H1 (cell line): ENCODE measurements at regions not wholly inside any gene's neighbourhood (a gene's known extent, or its start where the extent isn't known, plus 50 kb on each side); places are given as distances from the start of the nearest gene placed in this dataset.

Source experiments
- CTCF ChIA-PET: fragments of 300-600 bp; sonication (Branson Sonifier 250); formaldehyde crosslinking; loops from one replicate; lab custom pipeline; 2021; ENCODE audit not compliant: partially characterized antibody; lab: Charles Lee
- POLR2A ChIA-PET: fragments of 300-600 bp; sonication (Branson Sonifier 250); formaldehyde crosslinking; loops from one replicate; lab custom pipeline; 2021; ENCODE audit warnings: inconsistent platforms; ENCODE audit not compliant: partially characterized antibody; lab: Charles Lee
- DNase-seq, 2 experiments: peaks; one replicate each; pipeline versions ENCODE4 v3.0.0 to v3.0.0-alpha.2; 2010 to 2022; ENCODE audit warnings: low spot score in 2 of 2, low read depth in 1 of 2, mixed read lengths in 1 of 2
- FAIRE-seq: peaks from 2 replicates; lab custom pipeline; 2011; peaks lifted over from hg19 to GRCh38; lab: Jason Lieb, UNC
- H2AFZ ChIP-seq: 2 replicates; pipeline ENCODE4 v1.8.1; 2012; ENCODE audit warnings: low read length, inconsistent platforms
- H2AK5ac ChIP-seq: 2 replicates; pipeline ENCODE4 v1.6.1; 2013; ENCODE audit warnings: low read depth, low read length
- H2BK120ac ChIP-seq: replicated peaks from 2 replicates; pipeline ENCODE3; 2013; ENCODE audit warnings: low read depth, low read length, inconsistent platforms
- H2BK12ac ChIP-seq: 2 replicates; pipeline ENCODE4 v1.6.1; 2013; ENCODE audit warnings: low read depth, low read length
- H2BK15ac ChIP-seq: 2 replicates; pipeline ENCODE4 v1.6.1; 2013; ENCODE audit warnings: low read length
- H2BK20ac ChIP-seq: 2 replicates; pipeline ENCODE4 v1.6.1; 2013; ENCODE audit warnings: low read length
- H2BK5ac ChIP-seq: 2 replicates; pipeline ENCODE4 v1.6.1; 2013; ENCODE audit warnings: low read depth, low read length
- H3K14ac ChIP-seq: 2 replicates; pipeline ENCODE4 v1.6.1; 2013; ENCODE audit warnings: inconsistent platforms; ENCODE audit not compliant: insufficient read length
- H3K18ac ChIP-seq: 2 replicates; pipeline ENCODE4 v1.6.1; 2013; ENCODE audit warnings: low read length; ENCODE audit errors: extremely low read depth
- H3K23ac ChIP-seq: 2 replicates; pipeline ENCODE4 v1.6.1; 2013; ENCODE audit warnings: inconsistent platforms; ENCODE audit not compliant: insufficient read length
- H3K23me2 ChIP-seq: 2 replicates; pipeline ENCODE4 v1.6.1; 2013; ENCODE audit warnings: low read depth, low read length
- H3K27ac ChIP-seq: 2 replicates; pipeline ENCODE4 v1.6.1; 2011; ENCODE audit warnings: low read depth, low read length, inconsistent platforms
- H3K27me3 ChIP-seq, 4 experiments: replicated peaks in 1 of 4; 1 replicate in 1 of 4; 2 replicates in 3 of 4; pipeline versions ENCODE4 v1.6.1 to v1.8.1; 2011 to 2013; ENCODE audit warnings: low read length in 3 of 4, mild to moderate bottlenecking in 3 of 4, inconsistent platforms in 2 of 4, mixed read lengths in 2 of 4, moderate library complexity in 1 of 4; ENCODE audit not compliant: control insufficient read depth in 3 of 4, insufficient read depth in 3 of 4; ENCODE audit errors: extremely low read depth in 1 of 4
- H3K36me3 ChIP-seq, 4 experiments: 2 replicates each; pipeline versions ENCODE4 v1.6.1 to v1.8.1; 2011 to 2013; ENCODE audit warnings: mild to moderate bottlenecking in 4 of 4, low read length in 3 of 4, moderate library complexity in 2 of 4, control low read depth in 1 of 4, inconsistent platforms in 1 of 4; ENCODE audit not compliant: insufficient read depth in 4 of 4, control insufficient read depth in 2 of 4
- H3K4ac ChIP-seq: replicated peaks from 2 replicates; pipeline ENCODE3; 2013; ENCODE audit warnings: low read length, low read depth, mixed read lengths, inconsistent platforms; ENCODE audit not compliant: insufficient read length
- H3K4me1 ChIP-seq, 4 experiments: replicated peaks in 1 of 4; 1 replicate in 1 of 4; 2 replicates in 3 of 4; pipeline versions ENCODE4 v1.6.1 to v1.8.1; 2011 to 2013; ENCODE audit warnings: low read length in 3 of 4, inconsistent platforms in 2 of 4, mixed read lengths in 1 of 4; ENCODE audit not compliant: insufficient read depth in 4 of 4, control insufficient read depth in 3 of 4
- H3K4me2 ChIP-seq, 2 experiments: 2 replicates each; pipeline versions ENCODE4 v1.6.1 to v1.8.1; 2011 to 2013; ENCODE audit warnings: low read depth in 2 of 2, low read length in 2 of 2, control low read depth in 1 of 2, inconsistent platforms in 1 of 2, mild to moderate bottlenecking in 1 of 2; ENCODE audit not compliant: insufficient read depth in 1 of 2
- H3K4me3 ChIP-seq, 4 experiments: fragments of 200-600, 300-600 bp in 1 of 4; sonication (generic), shearing (Covaris generic), sonication (Bioruptor Twin) in 1 of 4; 2 replicates each; pipeline versions ENCODE4 v1.5.1 to v1.8.1; 2011 to 2016; ENCODE audit warnings: low read length in 4 of 4, low read depth in 3 of 4, control low read depth in 2 of 4, inconsistent platforms in 2 of 4, mild to moderate bottlenecking in 2 of 4, mixed read lengths in 1 of 4, moderate library complexity in 1 of 4; ENCODE audit not compliant: insufficient read depth in 2 of 4; ENCODE audit errors: extremely low read depth in 1 of 4
- H3K56ac ChIP-seq: replicated peaks from 2 replicates; pipeline ENCODE3; 2013; ENCODE audit warnings: low read depth, mild to moderate bottlenecking, mixed read lengths, low read length, inconsistent platforms; ENCODE audit not compliant: insufficient read length
- H3K79me1 ChIP-seq: 2 replicates; pipeline ENCODE4 v1.6.1; 2013; ENCODE audit warnings: low read depth, low read length, control low read depth
- H3K79me2 ChIP-seq, 2 experiments: 2 replicates each; pipeline versions ENCODE4 v1.6.1 to v1.8.1; 2012 to 2013; ENCODE audit warnings: low read length in 2 of 2, mild to moderate bottlenecking in 2 of 2, inconsistent platforms in 1 of 2; ENCODE audit not compliant: insufficient read depth in 2 of 2, control insufficient read depth in 1 of 2
- H3K9ac ChIP-seq, 4 experiments: replicated peaks in 1 of 4; 1 replicate in 1 of 4; 2 replicates in 3 of 4; pipeline versions ENCODE4 v1.6.1 to v1.8.1; 2011 to 2013; ENCODE audit warnings: low read depth in 3 of 4, low read length in 3 of 4, control low read depth in 2 of 4, mild to moderate bottlenecking in 2 of 4, moderate library complexity in 2 of 4, inconsistent platforms in 1 of 4; ENCODE audit errors: extremely low read depth in 1 of 4
- H3K9me3 ChIP-seq, 2 experiments: 2 replicates each; pipeline versions ENCODE4 v1.6.1 to v1.8.1; 2012 to 2013; ENCODE audit warnings: mild to moderate bottlenecking in 2 of 2, moderate library complexity in 2 of 2, control low read depth in 1 of 2, inconsistent platforms in 1 of 2, low read depth in 1 of 2, low read length in 1 of 2, mixed read lengths in 1 of 2; ENCODE audit not compliant: insufficient read depth in 2 of 2
- H4K20me1 ChIP-seq, 2 experiments: replicated peaks in 1 of 2; 2 replicates each; pipeline versions ENCODE3 to v1.8.1; 2011 to 2013; ENCODE audit warnings: inconsistent platforms in 2 of 2, low read length in 2 of 2, mild to moderate bottlenecking in 1 of 2; ENCODE audit not compliant: insufficient read depth in 2 of 2, control insufficient read depth in 1 of 2
- H4K5ac ChIP-seq: 2 replicates; pipeline ENCODE4 v1.6.1; 2013; ENCODE audit warnings: low read length, low read depth, mixed read lengths, inconsistent platforms; ENCODE audit not compliant: insufficient read length
- H4K8ac ChIP-seq: 2 replicates; pipeline ENCODE4 v1.8.0; 2013; ENCODE audit warnings: mild to moderate bottlenecking, moderate library complexity, low read length, inconsistent platforms; ENCODE audit not compliant: insufficient read depth; ENCODE audit errors: extremely low read depth
- H4K91ac ChIP-seq: replicated peaks from 2 replicates; pipeline ENCODE3; 2013; ENCODE audit warnings: low read length, mixed read lengths, inconsistent platforms; ENCODE audit not compliant: insufficient read length
- GABPA ChIP-seq: IDR thresholded peaks from 2 replicates; pipeline ENCODE4 v1.6.1; 2011; ENCODE audit warnings: mild to moderate bottlenecking, low read length, moderate library complexity, borderline replicate concordance; ENCODE audit not compliant: insufficient read depth
- JUN ChIP-seq: IDR thresholded peaks from 2 replicates; pipeline ENCODE4 v1.6.1; 2011; ENCODE audit warnings: low read depth, mild to moderate bottlenecking, improper control_type of control experiment, low read length
- PHF8 ChIP-seq: fragments of 200-600 bp; sonication (generic); conservative IDR thresholded peaks from 2 replicates; pipeline ENCODE4 v1.7.1; 2012; ENCODE audit warnings: low read depth, mild to moderate bottlenecking, inconsistent platforms, low read length, moderate library complexity
- POU5F1 ChIP-seq: IDR thresholded peaks from 2 replicates; pipeline ENCODE4 v1.6.1; 2011; ENCODE audit warnings: low read depth, mild to moderate bottlenecking, low read length, moderate library complexity
- RFX5 ChIP-seq: IDR thresholded peaks from 2 replicates; pipeline ENCODE4 v1.6.1; 2011; ENCODE audit warnings: low read depth, low read length, improper control_type of control experiment, borderline replicate concordance
- RNF2 ChIP-seq: fragments of 200-900, 300-1000 bp; sonication (generic); IDR thresholded peaks from 2 replicates; pipeline ENCODE4 v1.7.1; 2016; ENCODE audit warnings: borderline replicate concordance, low read depth, mild to moderate bottlenecking, antibody characterized with exemption, low read length; ENCODE audit not compliant: poor library complexity, severe bottlenecking; ENCODE audit errors: missing control alignments
- SAP30 ChIP-seq: fragments of 300-600 bp; sonication (generic); IDR thresholded peaks from 2 replicates; pipeline ENCODE4 v1.7.1; 2012; ENCODE audit warnings: low read length, moderate library complexity, mild to moderate bottlenecking, inconsistent platforms; ENCODE audit not compliant: insufficient read depth, insufficient replicate concordance
- WGBS, 2 experiments: shearing (Covaris generic) in 1 of 2; methylation state at CpG; one replicate each; pipeline versions ENCODE4 v1.1.6 to v1.1.7; 2013 to 2015; ENCODE audit warnings: low lambda C conversion rate in 2 of 2, mixed read lengths in 2 of 2, inconsistent platforms in 1 of 2, low coverage in 1 of 2, missing lambda C conversion rate in 1 of 2; ENCODE audit not compliant: insufficient replicate concordance in 2 of 2, insufficient coverage in 1 of 2, insufficient read length in 1 of 2; ENCODE audit errors: extremely low coverage in 1 of 2, missing lambda C conversion rate in 1 of 2; 5-methylcytosine and 5-hydroxymethylcytosine counted together

DNA sequence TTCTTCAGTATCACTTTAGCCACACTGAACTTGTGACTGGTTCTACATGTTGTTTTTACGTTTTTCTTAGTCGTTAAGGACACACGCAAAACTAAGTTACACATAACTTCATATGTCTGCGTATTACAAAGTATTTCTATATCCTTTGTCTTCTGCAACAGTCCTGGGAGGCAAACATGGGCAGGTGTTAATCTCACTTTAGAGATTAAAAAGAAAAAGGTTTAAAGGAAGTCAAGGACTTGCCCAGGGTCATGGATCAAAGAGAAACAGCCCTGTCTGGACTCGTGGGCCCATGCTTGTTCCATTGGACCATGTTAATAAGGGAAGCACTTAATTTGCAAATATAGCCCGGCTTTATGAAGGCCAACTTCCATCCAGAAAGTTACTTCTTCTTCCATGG lies 98.6 kb upstream of the LPP start:
- H3K14ac ChIP-seq: no peak overlapping the region
- TF ChIP-seq JUN: no peak
- TF ChIP-seq RFX5: no peak
- no peak for TF ChIP-seq POU5F1
- no peak for TF ChIP-seq GABPA
- TF ChIP-seq PHF8: no peak
- no peak for TF ChIP-seq SAP30
- TF ChIP-seq RNF2: no peak
- CTCF ChIA-PET: interaction anchor here (1.4 kb wide), 1 partner anchor 248 kb away, joined by 3 read pairs; no protein-coding TSS in a partner anchor
- H2BK5ac ChIP-seq: no peak overlapping the region
- POLR2A ChIA-PET: no interaction called here
- no peak overlapping the region for H3K23ac ChIP-seq
- H3K4me1 ChIP-seq: peaks cover 3 to 16% (median 12%) of the 10 kb centered on the region in 4 experiments
- no peaks in the 10 kb centered on the region for H4K20me1 ChIP-seq
- H3K18ac ChIP-seq: no peak overlapping the region
- no peak overlapping the region for H2BK12ac ChIP-seq
- no peaks in the 10 kb centered on the region; the same call in 1 of the 2 replicates for H3K23me2 ChIP-seq
- no peak overlapping the region for H2BK120ac ChIP-seq
- H3K79me1 ChIP-seq: no peaks in the 10 kb centered on the region
- no peak overlapping the region for H3K4ac ChIP-seq
- no peak overlapping the region for H3K27ac ChIP-seq
- no peak overlapping the region for H4K91ac ChIP-seq
- H3K4me3 ChIP-seq: no peak overlapping the region
- no peak overlapping the region for H3K4me2 ChIP-seq
- no peak overlapping the region for H2BK15ac ChIP-seq
- H3K56ac ChIP-seq: no peak overlapping the region
- H4K8ac ChIP-seq: no peak overlapping the region
- H4K5ac ChIP-seq: no peak overlapping the region
- H2AK5ac ChIP-seq: no peak overlapping the region
- no peak overlapping the region for H3K9ac ChIP-seq
- H3K9me3 ChIP-seq: no peaks in the 10 kb centered on the region
- no peak overlapping the region for H2AFZ ChIP-seq
- no peaks in the 10 kb centered on the region for H3K36me3 ChIP-seq
- H2BK20ac ChIP-seq: no peak overlapping the region
- WGBS, 2 experiments: 96% methylated on average over 6 of the region's 6 CpGs; no CpG with 5 or more reads in 1 of the 2 experiments
- no peak for DNase-seq
- H3K27me3 ChIP-seq: no peaks in the 10 kb centered on the region; a peak in 1 of 7 replicates
- no peaks in the 10 kb centered on the region for H3K79me2 ChIP-seq
- no peak for FAIRE-seq
